GM12878 (cell line): ENCODE measurements at regions not wholly inside any gene's neighbourhood (a gene's known extent, or its start where the extent isn't known, plus 50 kb on each side); places are given as distances from the start of the nearest gene placed in this dataset.

Experiments
- ATAC-seq: fragments of 200-7000 bp; cut with Tn5 transposase; 3 replicates; pipeline ENCODE4 v1.9.1; 2020; ENCODE audit warnings: mild to moderate bottlenecking, moderate library complexity
- BruUV-seq: library from RNA; stranded (reverse); fragments of 400-500 nt; replicated peaks from 2 replicates; lab custom pipeline; 2021; lab: Mats Ljungman, UMichigan
- CTCF ChIA-PET: fragments of 300-600 bp; sonication (Branson Sonifier 250); formaldehyde crosslinking; extraction: SDS; loops from one replicate; lab custom pipeline; 2021; ENCODE audit warnings: inconsistent platforms; lab: Yijun Ruan, JAX
- POLR2A ChIA-PET: fragments of 350-600 bp; formaldehyde crosslinking; extraction: SDS; loops from one replicate; lab custom pipeline; 2021; ENCODE audit warnings: inconsistent platforms; lab: Charles Lee
- RAD21 ChIA-PET: fragments of 300-600 bp; sonication (Branson Sonifier 250); formaldehyde crosslinking; loops from one replicate; lab custom pipeline; 2023; ENCODE audit warnings: antibody characterized with exemption; ENCODE audit not compliant: unreplicated experiment; lab: Charles Lee
- SMC1A ChIA-PET: fragments of 300-600 bp; sonication (Branson Sonifier 250); formaldehyde crosslinking; loops from one replicate; lab custom pipeline; 2023; ENCODE audit not compliant: unreplicated experiment, uncharacterized antibody; lab: Charles Lee
- DNase-seq: peaks from one replicate; pipeline ENCODE4 v3.0.0-alpha.2; 2011; ENCODE audit warnings: low read depth, low spot score
- FAIRE-seq: peaks from 3 replicates; lab custom pipeline; 2011; peaks lifted over from hg19 to GRCh38; lab: Jason Lieb, UNC
- H2AFZ ChIP-seq: 2 replicates; pipeline ENCODE4 v1.6.0; 2011; ENCODE audit warnings: low read depth, low read length, control low read depth; ENCODE audit not compliant: control insufficient read depth
- H3K27ac ChIP-seq: 2 replicates; pipeline ENCODE4 v1.5.1; 2011; ENCODE audit warnings: control low read depth; ENCODE audit not compliant: control insufficient read depth, insufficient read depth
- H3K27me3 ChIP-seq, 2 experiments: replicated peaks in 1 of 2; 2 replicates each; pipeline versions ENCODE4 v1.6.0 to v1.6.1; 2011; ENCODE audit warnings: low read length in 1 of 2; ENCODE audit not compliant: control insufficient read depth in 2 of 2, insufficient read depth in 2 of 2
- H3K36me3 ChIP-seq, 2 experiments: 2 replicates each; pipeline ENCODE4 v1.5.1; 2011; ENCODE audit warnings: low read length in 1 of 2; ENCODE audit not compliant: control insufficient read depth in 2 of 2, insufficient read depth in 2 of 2
- H3K4me1 ChIP-seq: 2 replicates; pipeline ENCODE4 v1.6.1; 2011; ENCODE audit warnings: mild to moderate bottlenecking, low read length, moderate library complexity, mixed read lengths; ENCODE audit not compliant: control insufficient read depth, insufficient read depth
- H3K4me2 ChIP-seq: 2 replicates; pipeline ENCODE4 v1.6.0; 2011; ENCODE audit warnings: control low read depth; ENCODE audit not compliant: control insufficient read depth, insufficient read depth
- H3K4me3 ChIP-seq: fragments of 200-600 bp; sonication (generic); 2 replicates; pipeline ENCODE4 v1.5.1; 2016
- H3K79me2 ChIP-seq: 2 replicates; pipeline ENCODE4 v1.6.0; 2011; ENCODE audit warnings: low read length; ENCODE audit not compliant: control insufficient read depth, insufficient read depth
- H3K9ac ChIP-seq: 2 replicates; pipeline ENCODE4 v1.8.0; 2011; ENCODE audit warnings: low read length, control low read depth, mixed read lengths; ENCODE audit not compliant: control insufficient read depth, insufficient read depth
- H3K9me3 ChIP-seq: replicated peaks from 3 replicates; pipeline ENCODE4 v1.5.1; 2011; ENCODE audit warnings: mild to moderate bottlenecking, low read length; ENCODE audit not compliant: control insufficient read depth, insufficient read depth
- H4K20me1 ChIP-seq: 2 replicates; pipeline ENCODE4 v1.6.0; 2011; ENCODE audit not compliant: control insufficient read depth, insufficient read depth
- ATF3 ChIP-seq: IDR thresholded peaks from 2 replicates; pipeline ENCODE4 v1.6.1; 2011; ENCODE audit warnings: low read depth, mild to moderate bottlenecking, low read length, moderate library complexity, borderline replicate concordance; ENCODE audit errors: extremely low read depth
- ELK1 ChIP-seq: IDR thresholded peaks from 2 replicates; pipeline ENCODE4 v1.6.1; 2012; ENCODE audit warnings: low read depth, low read length, improper control_type of control experiment
- GATAD2B ChIP-seq: fragments of 450-650 bp; conservative IDR thresholded peaks from 2 replicates; pipeline ENCODE4 v1.6.1; 2017; ENCODE audit warnings: low read depth, mild to moderate bottlenecking, moderate library complexity
- NFYA ChIP-seq: IDR thresholded peaks from 2 replicates; pipeline ENCODE4 v1.6.1; 2011; ENCODE audit warnings: low read depth, mild to moderate bottlenecking, low read length, improper control_type of control experiment, borderline replicate concordance
- ZNF217 ChIP-seq: fragments of 450-650 bp; IDR thresholded peaks from 2 replicates; pipeline ENCODE4 v1.6.1; 2017; ENCODE audit warnings: antibody characterized with exemption, mild to moderate bottlenecking
- WGBS: methylation state at CpG from one replicate; pipeline ENCODE4 v1.1.6; 2016; ENCODE audit warnings: low lambda C conversion rate; ENCODE audit not compliant: insufficient replicate concordance, insufficient coverage; ENCODE audit errors: missing lambda C conversion rate; 5-methylcytosine and 5-hydroxymethylcytosine counted together
- in situ Hi-C: fragments of 300-500 bp; cut with MboI; formaldehyde crosslinking; loops from 9 replicates; pipeline ENCODE4 v1.14.3; 2018; ENCODE audit warnings: mixed read lengths
- intact Hi-C: fragments of 100-400 bp; cut with micrococcal nuclease; formaldehyde crosslinking; loops from one replicate; pipeline ENCODE4 v1.14.2; 2022; ENCODE audit not compliant: unreplicated experiment

GRCh38 chr15:56831467-56832005 is 86.9 kb upstream of the TCF12 start (continued):
- TF ChIP-seq ELK1 (no peak), ZNF217 (no peak)
- TF ChIP-seq, all 136 proteins: peak for 0

GRCh38 chr15:56824175-56824574 is 90.9 kb upstream of the ZNF280D start:
- H3K9me3 ChIP-seq, result no peaks in the 10 kb centered on the region
- in situ Hi-C loops, result loop anchor here (25.0 kb wide), 1 partner anchor 713 kb away; no protein-coding TSS in a partner anchor
- FAIRE-seq, result no peak
- no peak overlapping the region for H3K4me2 ChIP-seq
- H3K79me2 ChIP-seq, result no peaks in the 10 kb centered on the region
- TF ChIP-seq GATAD2B, result no peak
- TF ChIP-seq ATF3, result no peak
- no peak for TF ChIP-seq NFYA
- H4K20me1 ChIP-seq, result no peaks in the 10 kb centered on the region
- ChIA-PET RAD21 (interaction anchor here (1.0 kb wide), 1 partner anchor 323 kb away, joined by 4 read pairs; no protein-coding TSS in a partner anchor), CTCF (interaction anchor here (1.3 to 3.1 kb wide), 3 partner anchors 11 to 482 kb away, joined by 5 to 26 read pairs (median 5); no protein-coding TSS in a partner anchor), SMC1A (interaction anchor here (1.3 to 3.0 kb wide), 5 partner anchors 45 to 392 kb away, joined by 3 to 21 read pairs (median 4); no protein-coding TSS in a partner anchor), POLR2A (no interaction called here)
- no peaks in the 10 kb centered on the region for H3K4me1 ChIP-seq
- no peak overlapping the region for H3K4me3 ChIP-seq
- no peak for DNase-seq
- no peaks in the 10 kb centered on the region for H3K36me3 ChIP-seq
- no peak for ATAC-seq
- H3K27ac ChIP-seq, result no peak overlapping the region
- intact Hi-C loops, result loop anchor here (5.0 kb wide), 1 partner anchor 323 kb away; no protein-coding TSS in a partner anchor
- H3K9ac ChIP-seq, result no peak overlapping the region
- no TSS peak for BruUV-seq
- no peak overlapping the region for H2AFZ ChIP-seq
- H3K27me3 ChIP-seq, result no peaks in the 10 kb centered on the region; a peak in 1 of 4 replicates
- 97% methylated on average over 2 of the region's 2 CpGs for WGBS
